ENCODE measurements at regions not wholly inside any gene's neighbourhood (a gene's known extent, or its start where the extent isn't known, plus 50 kb on each side); places are given as distances from the start of the nearest gene placed in this dataset.
A peak's percentile ranks its signal among the peaks of the same experiment; 100 is the strongest.

DNA sequence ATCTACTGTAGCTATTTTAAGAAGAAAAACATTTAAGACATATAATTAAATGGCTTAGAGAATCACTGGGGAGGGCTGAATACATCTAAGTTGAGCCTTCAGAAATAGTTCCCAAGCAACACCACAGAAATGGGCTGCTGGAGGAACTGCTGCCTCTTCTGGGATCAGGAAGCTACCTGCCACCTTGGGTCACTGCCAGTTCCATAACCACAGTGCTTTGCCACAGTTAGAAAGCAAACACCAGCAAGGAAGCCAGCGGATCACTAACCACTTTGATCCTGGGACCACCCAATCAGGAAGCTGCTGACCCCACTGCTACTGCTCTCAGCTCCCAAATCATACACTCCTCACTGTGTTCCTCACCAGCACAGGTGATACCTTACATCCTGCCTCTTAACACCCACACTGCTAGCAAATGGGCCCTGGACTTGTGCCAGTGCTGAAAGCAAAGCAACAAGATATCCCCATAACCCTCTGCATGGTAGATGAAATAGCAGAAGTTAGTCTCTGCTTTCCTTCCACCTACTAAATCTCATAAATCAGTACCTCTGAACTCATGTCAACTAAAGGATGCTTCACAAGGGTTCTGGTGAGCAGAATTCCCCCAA is 346.9 kb downstream of the DEPDC1B start:
- TF ChIP-seq, protein P1, sequence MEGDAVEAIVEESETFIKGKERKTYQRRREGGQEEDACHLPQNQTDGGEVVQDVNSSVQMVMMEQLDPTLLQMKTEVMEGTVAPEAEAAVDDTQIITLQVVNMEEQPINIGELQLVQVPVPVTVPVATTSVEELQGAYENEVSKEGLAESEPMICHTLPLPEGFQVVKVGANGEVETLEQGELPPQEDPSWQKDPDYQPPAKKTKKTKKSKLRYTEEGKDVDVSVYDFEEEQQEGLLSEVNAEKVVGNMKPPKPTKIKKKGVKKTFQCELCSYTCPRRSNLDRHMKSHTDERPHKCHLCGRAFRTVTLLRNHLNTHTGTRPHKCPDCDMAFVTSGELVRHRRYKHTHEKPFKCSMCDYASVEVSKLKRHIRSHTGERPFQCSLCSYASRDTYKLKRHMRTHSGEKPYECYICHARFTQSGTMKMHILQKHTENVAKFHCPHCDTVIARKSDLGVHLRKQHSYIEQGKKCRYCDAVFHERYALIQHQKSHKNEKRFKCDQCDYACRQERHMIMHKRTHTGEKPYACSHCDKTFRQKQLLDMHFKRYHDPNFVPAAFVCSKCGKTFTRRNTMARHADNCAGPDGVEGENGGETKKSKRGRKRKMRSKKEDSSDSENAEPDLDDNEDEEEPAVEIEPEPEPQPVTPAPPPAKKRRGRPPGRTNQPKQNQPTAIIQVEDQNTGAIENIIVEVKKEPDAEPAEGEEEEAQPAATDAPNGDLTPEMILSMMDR (IDR thresholded peaks at IDR 0.05; ENCODE audit: low read depth, low read length): no peak
- no peak overlapping the region for H3K4me3 ChIP-seq
- no peaks in the 10 kb centered on the region for H3K4me1 ChIP-seq (ENCODE audit: low read depth)
- H3K9me3 ChIP-seq (ENCODE audit: low read depth): no peaks in the 10 kb centered on the region
- no peak for DNase-seq (ENCODE audit: low read depth in 1 of 2, low spot score in 1 of 2)
- H3K27me3 ChIP-seq: no peaks in the 10 kb centered on the region
- H3K36me3 ChIP-seq: no peaks in the 10 kb centered on the region
- H3K27ac ChIP-seq: no peak overlapping the region

DNA sequence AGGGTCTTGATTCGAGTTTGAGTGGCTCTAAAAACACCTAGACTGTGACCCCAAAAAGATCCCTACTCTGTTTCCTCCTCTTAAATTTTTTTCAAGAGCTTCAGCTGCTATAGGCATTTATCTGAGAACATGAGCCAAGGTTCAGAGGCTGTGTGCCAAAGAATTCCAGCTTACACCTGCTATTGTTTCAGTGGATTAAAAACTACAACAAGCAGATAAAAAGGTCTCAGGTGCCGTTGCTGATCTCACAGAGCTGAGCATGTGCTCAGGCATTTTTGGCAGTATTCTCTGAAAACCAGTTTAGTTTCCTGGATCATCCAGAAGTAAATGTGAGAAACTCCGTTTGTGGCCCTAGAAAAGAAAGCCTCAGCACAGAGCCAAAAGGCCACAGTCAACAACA is 349.2 kb downstream of the DEPDC1B start:
- Histone ChIP-seq H3K27ac (no peak overlapping the region), H3K4me1 (ENCODE audit: low read depth) (no peaks in the 10 kb centered on the region), H3K4me3 (no peak overlapping the region), H3K27me3 (no peaks in the 10 kb centered on the region), H3K36me3 (no peaks in the 10 kb centered on the region), H3K9me3 (ENCODE audit: low read depth) (no peaks in the 10 kb centered on the region)
- DNase-seq (ENCODE audit: low read depth in 1 of 2, low spot score in 1 of 2): no peak
- TF ChIP-seq, protein P1 (IDR thresholded peaks at IDR 0.05; ENCODE audit: low read depth, low read length): no peak

DNA sequence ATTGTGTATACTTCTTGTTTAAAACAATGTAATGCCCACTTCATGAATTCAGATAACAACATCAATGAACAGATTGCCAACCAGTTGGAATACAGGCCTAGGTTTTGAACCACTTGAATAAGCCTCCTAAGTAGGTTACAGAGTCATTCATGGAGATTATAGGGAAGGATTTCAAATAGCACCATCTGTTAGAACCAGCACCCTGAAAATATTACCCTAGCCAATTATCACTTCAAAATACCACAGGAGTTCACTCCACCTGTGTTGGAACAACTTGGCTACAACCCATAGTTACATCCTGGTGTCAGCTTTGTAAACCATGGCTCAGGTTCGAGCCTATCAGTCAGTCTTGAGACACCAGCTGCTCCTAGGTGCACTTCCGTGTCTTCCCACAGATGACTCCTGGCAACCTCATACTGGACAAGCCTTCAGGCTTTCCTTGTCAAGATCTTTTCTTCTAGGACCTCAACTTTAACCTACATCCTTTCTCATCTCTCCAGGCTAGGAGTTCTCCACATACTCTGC is 350.0 kb downstream of the DEPDC1B start:
- Histone ChIP-seq H3K36me3 (no peaks in the 10 kb centered on the region), H3K27me3 (no peaks in the 10 kb centered on the region), H3K9me3 (ENCODE audit: low read depth) (no peaks in the 10 kb centered on the region), H3K4me1 (ENCODE audit: low read depth) (no peaks in the 10 kb centered on the region), H3K27ac (no peak overlapping the region), H3K4me3 (no peak overlapping the region)
- TF ChIP-seq, protein P1 (IDR thresholded peaks at IDR 0.05; ENCODE audit: low read depth, low read length): no peak
- DNase-seq (ENCODE audit: low read depth in 1 of 2, low spot score in 1 of 2): no peak

DNA sequence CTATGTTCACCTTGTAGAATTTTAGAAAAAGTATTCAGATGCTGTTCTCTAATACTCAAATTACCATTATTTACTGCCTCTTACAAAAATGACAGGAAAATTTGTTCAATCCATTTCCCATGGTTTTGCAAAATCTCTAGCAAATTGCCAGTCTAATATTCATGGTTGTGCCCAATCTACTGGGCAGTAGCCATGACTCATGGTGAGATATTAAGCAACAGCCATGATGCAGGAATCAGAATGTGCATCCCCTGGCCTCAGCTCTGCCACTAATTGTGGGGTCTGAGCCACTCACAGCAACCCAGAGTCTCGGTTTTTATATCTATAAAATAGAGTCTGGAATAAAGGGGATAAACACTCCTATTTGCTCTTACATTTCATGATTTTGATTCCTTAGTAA is 353.6 kb downstream of the DEPDC1B start:
- peak in 1 of 2 donors; percentile 4 for DNase-seq (ENCODE audit: low read depth in 1 of 2, low spot score in 1 of 2)
- Histone ChIP-seq H3K27me3 (no peaks in the 10 kb centered on the region), H3K9me3 (ENCODE audit: low read depth) (no peaks in the 10 kb centered on the region), H3K4me1 (ENCODE audit: low read depth) (no peaks in the 10 kb centered on the region), H3K4me3 (no peak overlapping the region), H3K27ac (no peak overlapping the region), H3K36me3 (no peaks in the 10 kb centered on the region)
- TF ChIP-seq, protein P1 (IDR thresholded peaks at IDR 0.05; ENCODE audit: low read depth, low read length): no peak

DNA sequence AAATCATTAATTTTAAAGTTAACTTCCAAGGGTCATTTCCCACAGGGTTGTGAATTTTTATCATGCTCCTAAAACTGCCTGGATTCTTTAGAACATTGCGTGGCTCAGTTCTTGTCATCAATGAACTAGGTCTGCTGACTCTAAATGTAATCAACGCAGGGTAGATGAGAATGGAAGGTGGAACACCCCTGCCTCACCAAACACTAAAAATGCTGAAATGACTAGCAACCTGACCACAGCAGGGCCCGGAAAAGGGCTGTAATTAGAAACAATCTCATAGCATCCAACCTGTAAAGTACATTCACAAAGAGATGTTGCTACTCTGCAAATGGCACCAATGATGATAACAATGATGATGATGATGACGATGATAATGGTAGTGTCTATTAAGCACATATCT is 356.9 kb downstream of the DEPDC1B start:
- Histone ChIP-seq H3K4me3 (no peak overlapping the region), H3K36me3 (no peaks in the 10 kb centered on the region), H3K4me1 (ENCODE audit: low read depth) (no peaks in the 10 kb centered on the region), H3K27me3 (no peaks in the 10 kb centered on the region), H3K27ac (no peak overlapping the region), H3K9me3 (ENCODE audit: low read depth) (no peaks in the 10 kb centered on the region)
- DNase-seq (ENCODE audit: low read depth in 1 of 2, low spot score in 1 of 2): no peak
- TF ChIP-seq, protein P1 (IDR thresholded peaks at IDR 0.05; ENCODE audit: low read depth, low read length): no peak

Measured in cardiac muscle cell (in vitro differentiated cells and primary cell).